ENCODE measurements at regions not wholly inside any gene's neighbourhood (a gene's known extent, or its start where the extent isn't known, plus 50 kb on each side); places are given as distances from the start of the nearest gene placed in this dataset.
"Not testable (repeated sequence)": the region's sequence is repeated elsewhere in the genome, so short reads cannot be mapped to it uniquely, and the experiment has no call there.

DNA sequence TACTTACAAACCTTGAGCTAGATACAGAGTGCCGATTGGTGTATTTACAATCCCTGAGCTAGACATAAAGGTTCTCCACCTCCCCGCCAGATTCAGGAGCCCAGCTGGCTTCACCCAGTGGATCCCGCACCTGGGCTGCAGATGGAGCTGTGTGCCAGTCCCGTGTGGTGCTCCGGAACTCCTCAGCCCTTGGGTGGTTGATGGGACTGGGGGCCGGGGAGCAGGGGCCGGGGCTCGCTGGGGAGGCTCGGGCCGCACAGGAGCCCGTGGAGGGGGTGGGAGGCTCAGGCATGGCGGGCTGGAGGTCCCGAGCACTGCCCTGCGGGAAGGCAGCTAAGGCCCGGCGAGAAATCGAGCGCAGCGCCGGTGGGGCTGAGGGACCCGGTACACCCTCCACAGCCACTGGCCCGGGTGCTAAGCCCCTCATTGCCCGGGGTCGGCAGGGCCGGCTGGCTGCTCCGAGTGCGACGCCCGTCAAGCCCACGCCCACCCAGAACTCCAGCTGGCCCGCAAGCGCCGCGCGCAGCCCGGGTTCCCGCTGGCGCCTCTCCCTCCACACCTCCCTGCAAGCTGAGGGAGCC is 466.5 kb downstream of the TECRL start:
- H3K56ac ChIP-seq (ENCODE audit: extremely low read depth, insufficient read depth, low read length); H4K5ac ChIP-seq (ENCODE audit: low read depth, low read length); H3K14ac ChIP-seq (replicated peaks; ENCODE audit: low read depth, low read length); H3K27ac ChIP-seq (ENCODE audit: insufficient read depth, low read length); H2BK120ac ChIP-seq (ENCODE audit: low read depth, low read length); intact Hi-C loops (cut with micrococcal nuclease); H3K9me1 ChIP-seq (ENCODE audit: insufficient read depth, low read length); H3K9me3 ChIP-seq (ENCODE audit: control insufficient read depth, insufficient read depth, low read length); BruUV-seq (replicated peaks); H2AK5ac ChIP-seq (ENCODE audit: low read depth, low read length); H2AFZ ChIP-seq (replicated peaks; ENCODE audit: low read length, poor library complexity); H2BK5ac ChIP-seq (ENCODE audit: low read depth, low read length, poor library complexity, severe bottlenecking); H3K4me3 ChIP-seq (ENCODE audit: insufficient read depth, low read depth, low read length); H3K18ac ChIP-seq (ENCODE audit: low read depth, low read length); H3K27me3 ChIP-seq (ENCODE audit: control insufficient read depth, insufficient read depth, low read length); H3K79me1 ChIP-seq (ENCODE audit: low read depth in 1 of 2, low read length in 2 of 2); H2BK15ac ChIP-seq (ENCODE audit: low read depth, low read length); H2AK9ac ChIP-seq (replicated peaks; ENCODE audit: low read depth, low read length, poor library complexity); POLR2A ChIA-PET (ENCODE audit: unreplicated experiment); DNase-seq; H3K4ac ChIP-seq (ENCODE audit: low read depth, low read length); dilution Hi-C loops (cut with HindIII; ENCODE audit: low sequenced_read_pairs, unreplicated experiment); H3K9ac ChIP-seq (ENCODE audit: low read depth, low read length); H2BK20ac ChIP-seq (ENCODE audit: low read depth, low read length); ATAC-seq (ENCODE audit: low read depth); H3K4me1 ChIP-seq (ENCODE audit: control insufficient read depth, insufficient read depth, low read length); H3K23ac ChIP-seq (ENCODE audit: low read depth, low read length); H3K36me3 ChIP-seq (ENCODE audit: control insufficient read depth, insufficient read depth, low read length); in situ Hi-C loops (cut with MboI; ENCODE audit: low sequenced_read_pairs); H4K8ac ChIP-seq (ENCODE audit: low read depth in 2 of 2, low read length in 2 of 2); H4K20me1 ChIP-seq (ENCODE audit: insufficient read depth, low read length); H3K4me2 ChIP-seq (ENCODE audit: low read depth, low read length); CTCF ChIA-PET; H4K91ac ChIP-seq (ENCODE audit: insufficient read depth, low read depth, low read length): not testable (repeated sequence)
- WGBS, 2 experiments (ENCODE audit: extremely low coverage in 2 of 2, insufficient read length in 1 of 2) = 72% methylated on average over 11 of the region's 38 CpGs; no CpG with 5 or more reads in 1 of the 2 experiments

All from IMR-90 (cell line).